Gastrocnemius medialis (tissue), 4 donors: ENCODE measurements at regions not wholly inside any gene's neighbourhood (a gene's known extent, or its start where the extent isn't known, plus 50 kb on each side); places are given as distances from the start of the nearest gene placed in this dataset.

Experiments
- ATAC-seq, 2 donors: fragments of 150-250 bp; one replicate each; pipeline ENCODE4 v1.9.1; 2016
- DNase-seq, 2 donors: peaks; one replicate each; pipeline ENCODE4 v3.0.0-alpha.2; 2019
- H3K27ac ChIP-seq, 4 donors: fragments of 200-600 bp; sonication (generic); 1 replicate in 1 of 4; 2 replicates in 3 of 4; pipeline ENCODE4 v1.5.1; 2016 to 2018; ENCODE audit warnings: mild to moderate bottlenecking in 2 of 4, moderate library complexity in 1 of 4
- H3K27me3 ChIP-seq, 3 donors: fragments of 200-600 bp; sonication (generic) in 2 of 3; 1 replicate in 1 of 3; 2 replicates in 2 of 3; pipeline versions ENCODE4 v1.5.1 to v1.6.0; 2016 to 2019; ENCODE audit warnings: mild to moderate bottlenecking in 1 of 3, moderate library complexity in 1 of 3
- H3K36me3 ChIP-seq, 2 donors: fragments of 200-600 bp; sonication (generic) in 1 of 2; one replicate each; pipeline ENCODE4 v1.5.1; 2017 to 2018
- H3K4me1 ChIP-seq, 2 donors: fragments of 200-600 bp; sonication (generic) in 1 of 2; one replicate each; pipeline ENCODE4 v1.5.1; 2016 to 2017; ENCODE audit warnings: mild to moderate bottlenecking in 2 of 2
- H3K4me3 ChIP-seq, 4 donors: fragments of 200-600 bp; sonication (generic) in 3 of 4; 1 replicate in 1 of 4; 2 replicates in 3 of 4; pipeline ENCODE4 v1.5.1; 2016 to 2019; ENCODE audit warnings: mild to moderate bottlenecking in 2 of 4
- H3K9me3 ChIP-seq, 3 donors: fragments of 200-600 bp; sonication (generic) in 2 of 3; 1 replicate in 1 of 3; 2 replicates in 2 of 3; pipeline ENCODE4 v1.5.1; 2016 to 2019
- CTCF ChIP-seq, 5 experiments: fragments of 450-650 bp in 3 of 5; fragments of 200-600 bp in 2 of 5; sonication (generic) in 2 of 5; IDR thresholded peaks in 4 of 5; conservative IDR thresholded peaks in 1 of 5; 1 replicate in 4 of 5; 2 replicates in 1 of 5; pipeline ENCODE4 v1.5.1; 2016 to 2019; ENCODE audit warnings: antibody characterized with exemption in 5 of 5, mild to moderate bottlenecking in 3 of 5, moderate library complexity in 3 of 5
- POLR2A ChIP-seq, 2 donors: fragments of 450-650 bp; IDR thresholded peaks; one replicate each; pipeline ENCODE4 v1.6.1; 2017; ENCODE audit warnings: antibody characterized with exemption in 2 of 2, mild to moderate bottlenecking in 2 of 2, moderate library complexity in 2 of 2
- in situ Hi-C, 4 donors: fragments of 200-750 bp; cut with MboI; loops; one replicate each; pipeline versions ENCODE4 v1.15.0 to v1.8.0; 2017; ENCODE audit warnings: low sequenced_read_pairs in 4 of 4
- intact Hi-C: fragments of 100-400 bp; cut with DNase I; formaldehyde crosslinking; loops from one replicate; pipeline ENCODE4 v1.15.1; 2023; ENCODE audit warnings: low total_unique reads

- no peak for TF ChIP-seq CTCF (IDR thresholded peaks at IDR 0.05 in 4 of 5, conservative IDR thresholded peaks at IDR 0.05 in 1 of 5)
- H3K4me1 ChIP-seq: no peaks in the 10 kb centered on the region
- in situ Hi-C loops: no loop called here
- H3K36me3 ChIP-seq: no peaks in the 10 kb centered on the region
- DNase-seq (no peak), ATAC-seq (no peak)
- H3K9me3 ChIP-seq: no peaks in the 10 kb centered on the region
- no peak overlapping the region for H3K27ac ChIP-seq
- H3K27me3 ChIP-seq: no peaks in the 10 kb centered on the region
- H3K4me3 ChIP-seq: no peak overlapping the region
- intact Hi-C loops: no loop called here
These were observed 411.1 kb upstream of the CDH4 start for GRCh38 chr20:60840971-60841370.

- in situ Hi-C loops: no loop called here
- Histone ChIP-seq H3K4me3 (no peak overlapping the region), H3K36me3 (no peaks in the 10 kb centered on the region), H3K27me3 (no peaks in the 10 kb centered on the region), H3K4me1 (no peaks in the 10 kb centered on the region), H3K9me3 (no peaks in the 10 kb centered on the region), H3K27ac (no peak overlapping the region)
- no peak for ATAC-seq
- intact Hi-C loops: no loop called here
- no peak for DNase-seq
- TF ChIP-seq POLR2A (IDR thresholded peaks at IDR 0.05) (no peak), CTCF (IDR thresholded peaks at IDR 0.05 in 4 of 5, conservative IDR thresholded peaks at IDR 0.05 in 1 of 5) (no peak)
These were observed 406.9 kb upstream of the CDH4 start for GRCh38 chr20:60845146-60845545.

GRCh38 chr20:60851826-60852704 lies 400.0 kb upstream of the CDH4 start:
- TF ChIP-seq POLR2A (IDR thresholded peaks at IDR 0.05): no peak
- no peak for TF ChIP-seq CTCF (IDR thresholded peaks at IDR 0.05 in 4 of 5, conservative IDR thresholded peaks at IDR 0.05 in 1 of 5)
- H3K27me3 ChIP-seq: no peaks in the 10 kb centered on the region
- in situ Hi-C loops: no loop called here
- no peaks in the 10 kb centered on the region for H3K4me1 ChIP-seq
- ATAC-seq (no peak), DNase-seq (no peak)
- intact Hi-C loops: no loop called here
- H3K36me3 ChIP-seq: no peaks in the 10 kb centered on the region
- no peaks in the 10 kb centered on the region for H3K9me3 ChIP-seq
- no peak overlapping the region for H3K27ac ChIP-seq
- no peak overlapping the region for H3K4me3 ChIP-seq

- Histone ChIP-seq H3K4me3 (no peak overlapping the region), H3K4me1 (no peaks in the 10 kb centered on the region), H3K27ac (no peak overlapping the region), H3K36me3 (no peaks in the 10 kb centered on the region), H3K9me3 (no peaks in the 10 kb centered on the region), H3K27me3 (no peaks in the 10 kb centered on the region)
- no peak for DNase-seq
- peak in 1 of 2 donors; percentile 14 for ATAC-seq
- in situ Hi-C loops (no loop called here), intact Hi-C loops (no loop called here)
- no peak for TF ChIP-seq POLR2A (IDR thresholded peaks at IDR 0.05)
- no peak for TF ChIP-seq CTCF (IDR thresholded peaks at IDR 0.05 in 4 of 5, conservative IDR thresholded peaks at IDR 0.05 in 1 of 5)
These were observed 394.4 kb upstream of the CDH4 start for GRCh38 chr20:60857708-60858107.
